PC-9 (cell line): ENCODE measurements at regions not wholly inside any gene's neighbourhood (a gene's known extent, or its start where the extent isn't known, plus 50 kb on each side); places are given as distances from the start of the nearest gene placed in this dataset.

ENCODE experiments used
- BruUV-seq: library from RNA; stranded (reverse); fragments of 400-500 nt; replicated peaks from 2 replicates; lab custom pipeline; 2021; lab: Mats Ljungman, UMichigan
- CTCF ChIA-PET: fragments of 300-600 bp; sonication (Branson Sonifier 250); formaldehyde crosslinking; loops from one replicate; lab custom pipeline; 2022; ENCODE audit warnings: antibody characterized with exemption; lab: Charles Lee
- POLR2A ChIA-PET: fragments of 300-600 bp; sonication (Branson Sonifier 250); formaldehyde crosslinking; loops from one replicate; lab custom pipeline; 2022; ENCODE audit warnings: antibody characterized with exemption; ENCODE audit not compliant: unreplicated experiment; lab: Charles Lee
- DNase-seq, 2 experiments: peaks; one replicate each; pipeline versions ENCODE4 v3.0.0 to v3.0.0-alpha.2; 2015 to 2022; ENCODE audit warnings: mixed read lengths in 1 of 2
- H2AFZ ChIP-seq: fragments of 200-600 bp; sonication (generic); 2 replicates; pipeline ENCODE4 v1.8.1; 2017; ENCODE audit warnings: antibody characterized with exemption
- H3F3A ChIP-seq: fragments of 200-600 bp; sonication (generic); 2 replicates; pipeline ENCODE4 v1.8.1; 2017; ENCODE audit warnings: antibody characterized with exemption, mild to moderate bottlenecking, low read depth; ENCODE audit not compliant: insufficient read depth
- H3K27ac ChIP-seq: fragments of 200-600 bp; sonication (generic); 2 replicates; pipeline ENCODE4 v1.6.1; 2016; ENCODE audit warnings: mixed run types
- H3K27me3 ChIP-seq: fragments of 200-600 bp; sonication (generic); 2 replicates; pipeline ENCODE4 v1.6.1; 2016; ENCODE audit warnings: low read depth, mixed run types; ENCODE audit not compliant: insufficient read depth
- H3K36me3 ChIP-seq: fragments of 200-600 bp; sonication (generic); 2 replicates; pipeline ENCODE4 v1.6.1; 2016; ENCODE audit warnings: low read depth, mixed run types
- H3K4me1 ChIP-seq: fragments of 200-600 bp; sonication (generic); replicated peaks from 2 replicates; pipeline ENCODE4 v1.6.1; 2016; ENCODE audit warnings: mixed run types; ENCODE audit not compliant: insufficient read depth
- H3K4me2 ChIP-seq: fragments of 200-600 bp; sonication (generic); 2 replicates; pipeline ENCODE4 v1.6.1; 2017; ENCODE audit warnings: mixed run types
- H3K4me3 ChIP-seq: fragments of 200-600 bp; sonication (generic); 2 replicates; pipeline ENCODE4 v1.6.1; 2016; ENCODE audit warnings: mixed run types
- H3K79me2 ChIP-seq: fragments of 200-600 bp; sonication (generic); 2 replicates; pipeline ENCODE4 v1.6.1; 2017; ENCODE audit warnings: low read depth, mixed run types
- H3K9me2 ChIP-seq: fragments of 200-600 bp; sonication (generic); 2 replicates; pipeline ENCODE4 v1.8.1; 2017; ENCODE audit warnings: mild to moderate bottlenecking; ENCODE audit not compliant: insufficient read depth
- H3K9me3 ChIP-seq: fragments of 200-600 bp; sonication (generic); 2 replicates; pipeline ENCODE4 v1.8.1; 2016; ENCODE audit warnings: low read depth; ENCODE audit not compliant: insufficient read depth
- H4K20me1 ChIP-seq: fragments of 200-600 bp; sonication (generic); 2 replicates; pipeline ENCODE4 v1.8.1; 2017; ENCODE audit not compliant: insufficient read depth
- CTCF ChIP-seq: fragments of 200-600 bp; sonication (generic); conservative IDR thresholded peaks from 2 replicates; pipeline ENCODE4 v1.6.1; 2017; ENCODE audit warnings: mixed run types, antibody characterized with exemption, mild to moderate bottlenecking, moderate library complexity
- EZH2 ChIP-seq: fragments of 200-600 bp; sonication (generic); IDR thresholded peaks from 2 replicates; pipeline ENCODE4 v1.8.0; 2017; ENCODE audit warnings: antibody characterized with exemption, low read depth
- intact Hi-C: fragments of 100-400 bp; cut with micrococcal nuclease; formaldehyde crosslinking; loops from one replicate; pipeline ENCODE4 v1.10.0; 2022; ENCODE audit not compliant: unreplicated experiment

DNA sequence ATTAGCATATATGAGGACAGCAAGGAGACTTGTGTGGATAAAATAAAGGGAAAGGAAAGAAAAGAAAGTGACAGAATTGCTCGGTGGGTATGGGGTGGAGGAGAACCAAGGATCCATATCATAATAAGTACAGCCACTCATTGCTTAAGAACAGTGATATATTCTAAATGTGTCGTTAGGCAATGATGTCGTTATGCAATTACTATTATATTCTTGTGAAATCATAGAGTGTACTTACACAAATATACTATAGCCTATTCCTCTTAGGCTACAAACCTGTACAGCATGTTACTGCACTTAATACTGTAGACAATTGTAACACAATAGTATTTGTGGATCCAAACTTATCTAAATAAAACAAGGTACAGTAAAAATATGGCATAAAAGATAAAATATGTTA is 271.1 kb downstream of the CCER1 start:
- no peak for TF ChIP-seq EZH2
- Histone ChIP-seq H3K4me3 (no peak overlapping the region), H3K27ac (no peak overlapping the region), H3K4me1 (no peaks in the 10 kb centered on the region), H3F3A (no peaks in the 10 kb centered on the region), H2AFZ (no peak overlapping the region), H3K27me3 (no peaks in the 10 kb centered on the region), H3K79me2 (no peaks in the 10 kb centered on the region), H3K9me3 (0 out of 2 replicates have a peak, but pooled peaks cover 3% of the 10 kb centered on the region), H3K36me3 (no peaks in the 10 kb centered on the region), H4K20me1 (no peaks in the 10 kb centered on the region; the same call in 1 of the 2 replicates), H3K9me2 (no peaks in the 10 kb centered on the region), H3K4me2 (no peak overlapping the region)
- no peak for DNase-seq
- BruUV-seq: no TSS peak
- intact Hi-C loops: no loop called here
- POLR2A ChIA-PET: no interaction called here
- CTCF ChIA-PET: no interaction called here

GRCh38 chr12:90682398-90682797 is 272.6 kb downstream of the CCER1 start:
- TF ChIP-seq CTCF: no peak
- TF ChIP-seq EZH2: no peak
- no peak overlapping the region for H3K4me2 ChIP-seq
- POLR2A ChIA-PET: no interaction called here
- no peak overlapping the region; the same call in 1 of the 2 replicates for H2AFZ ChIP-seq
- no peaks in the 10 kb centered on the region for H3K36me3 ChIP-seq
- no peaks in the 10 kb centered on the region for H3K27me3 ChIP-seq
- no peaks in the 10 kb centered on the region for H3K4me1 ChIP-seq
- H3K27ac ChIP-seq: no peak overlapping the region
- H3K9me2 ChIP-seq: no peaks in the 10 kb centered on the region
- intact Hi-C loops: no loop called here
- 0 out of 2 replicates have a peak, but pooled peaks cover 3% of the 10 kb centered on the region for H3K9me3 ChIP-seq
- H3K79me2 ChIP-seq: no peaks in the 10 kb centered on the region
- CTCF ChIA-PET: no interaction called here
- no TSS peak for BruUV-seq
- no peak overlapping the region for H3K4me3 ChIP-seq
- no peak for DNase-seq
- no peaks in the 10 kb centered on the region; the same call in 1 of the 2 replicates for H4K20me1 ChIP-seq
- no peaks in the 10 kb centered on the region for H3F3A ChIP-seq

GRCh38 chr12:90679674-90680073 is 275.3 kb downstream of the CCER1 start:
- no TSS peak for BruUV-seq
- intact Hi-C loops: no loop called here
- POLR2A ChIA-PET: no interaction called here
- H3K4me1 ChIP-seq: no peaks in the 10 kb centered on the region
- no peaks in the 10 kb centered on the region for H3F3A ChIP-seq
- CTCF ChIA-PET: no interaction called here
- H4K20me1 ChIP-seq: no peaks in the 10 kb centered on the region; the same call in 1 of the 2 replicates
- H3K79me2 ChIP-seq: no peaks in the 10 kb centered on the region
- H3K9me2 ChIP-seq: no peaks in the 10 kb centered on the region
- no peaks in the 10 kb centered on the region for H3K9me3 ChIP-seq
- H3K4me2 ChIP-seq: no peak overlapping the region
- no peak for DNase-seq
- H3K27me3 ChIP-seq: no peaks in the 10 kb centered on the region
- no peaks in the 10 kb centered on the region for H3K36me3 ChIP-seq
- no peak overlapping the region for H3K4me3 ChIP-seq
- TF ChIP-seq CTCF: no peak
- no peak for TF ChIP-seq EZH2
- H3K27ac ChIP-seq: no peak overlapping the region
- no peak overlapping the region for H2AFZ ChIP-seq

- CTCF ChIA-PET: no interaction called here
Observed at GRCh38 chr12:90677552-90677951, 277.4 kb downstream of the CCER1 start.

More at GRCh38 chr12:90677552-90677951, 277.4 kb downstream of the CCER1 start:
- H3K4me1 ChIP-seq: no peaks in the 10 kb centered on the region
- POLR2A ChIA-PET: no interaction called here
- H3K4me2 ChIP-seq: no peak overlapping the region
- H3K9me2 ChIP-seq: no peaks in the 10 kb centered on the region
- no TSS peak for BruUV-seq
- H3F3A ChIP-seq: no peaks in the 10 kb centered on the region
- no peak for DNase-seq
- intact Hi-C loops: no loop called here
- H4K20me1 ChIP-seq: no peaks in the 10 kb centered on the region
- H3K79me2 ChIP-seq: no peaks in the 10 kb centered on the region
- no peak overlapping the region for H3K27ac ChIP-seq
- no peaks in the 10 kb centered on the region for H3K27me3 ChIP-seq
- no peak for TF ChIP-seq CTCF
- TF ChIP-seq EZH2: no peak
- no peaks in the 10 kb centered on the region for H3K36me3 ChIP-seq
- H3K9me3 ChIP-seq: no peaks in the 10 kb centered on the region
- H2AFZ ChIP-seq: no peak overlapping the region
- no peak overlapping the region for H3K4me3 ChIP-seq
